Stomach (tissue), 4 donors: ENCODE measurements at regions not wholly inside any gene's neighbourhood (a gene's known extent, or its start where the extent isn't known, plus 50 kb on each side); places are given as distances from the start of the nearest gene placed in this dataset.

Experiments
- EP300 ChIP-seq: sonication (generic); formaldehyde crosslinking; IDR thresholded peaks from one replicate; pipeline ENCODE4 v1.6.1; 2017; ENCODE audit warnings: antibody characterized with exemption
- POLR2A ChIP-seq, 4 donors: fragments of 450-650 bp; IDR thresholded peaks; one replicate each; pipeline ENCODE4 v1.6.1; 2016; ENCODE audit warnings: antibody characterized with exemption in 4 of 4, control low read depth in 2 of 4, mild to moderate bottlenecking in 1 of 4, moderate library complexity in 1 of 4
- TF ChIP-seq, protein P1 (sequence below), 7 experiments: fragments of 450-650 bp in 4 of 7; fragments of 200-600 bp in 3 of 7; sonication (generic) in 3 of 7; IDR thresholded peaks; one replicate each; pipeline ENCODE4 v1.5.1; 2016 to 2019; ENCODE audit warnings: antibody characterized with exemption in 7 of 7, control low read depth in 2 of 7, mild to moderate bottlenecking in 1 of 7

DNA sequence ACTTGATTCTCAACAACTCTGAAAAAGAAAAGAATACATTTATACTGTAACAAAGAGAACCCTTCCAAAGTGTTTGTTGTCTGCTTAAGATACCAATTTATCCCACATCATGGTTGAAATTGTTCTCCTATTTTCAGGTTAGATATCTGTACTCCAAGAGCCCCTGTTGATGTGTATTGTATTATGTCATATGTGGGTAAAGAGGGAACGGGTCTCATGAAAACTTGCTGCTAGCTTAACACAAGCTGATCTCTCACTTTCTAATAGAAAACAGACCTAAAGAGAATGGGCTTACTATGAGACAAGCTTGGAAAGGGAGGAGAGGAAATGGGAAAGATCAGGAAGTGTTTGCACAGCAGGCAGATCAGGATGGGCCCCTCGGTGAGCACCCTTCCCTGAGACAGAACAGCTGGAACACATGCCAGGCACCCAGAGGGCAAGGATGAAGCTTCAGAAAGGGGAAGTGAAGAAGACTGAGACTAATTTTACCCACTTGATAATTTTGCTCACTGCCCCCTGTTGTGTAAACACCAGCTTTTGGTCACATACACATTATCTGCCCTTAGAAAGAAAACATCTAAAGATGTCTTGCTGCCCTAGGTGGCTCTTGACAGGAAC lies 747.9 kb upstream of the CCDC54 start:
- no peak for TF ChIP-seq POLR2A (IDR thresholded peaks at IDR 0.05)
- no peak for TF ChIP-seq EP300
- TF ChIP-seq, protein P1, sequence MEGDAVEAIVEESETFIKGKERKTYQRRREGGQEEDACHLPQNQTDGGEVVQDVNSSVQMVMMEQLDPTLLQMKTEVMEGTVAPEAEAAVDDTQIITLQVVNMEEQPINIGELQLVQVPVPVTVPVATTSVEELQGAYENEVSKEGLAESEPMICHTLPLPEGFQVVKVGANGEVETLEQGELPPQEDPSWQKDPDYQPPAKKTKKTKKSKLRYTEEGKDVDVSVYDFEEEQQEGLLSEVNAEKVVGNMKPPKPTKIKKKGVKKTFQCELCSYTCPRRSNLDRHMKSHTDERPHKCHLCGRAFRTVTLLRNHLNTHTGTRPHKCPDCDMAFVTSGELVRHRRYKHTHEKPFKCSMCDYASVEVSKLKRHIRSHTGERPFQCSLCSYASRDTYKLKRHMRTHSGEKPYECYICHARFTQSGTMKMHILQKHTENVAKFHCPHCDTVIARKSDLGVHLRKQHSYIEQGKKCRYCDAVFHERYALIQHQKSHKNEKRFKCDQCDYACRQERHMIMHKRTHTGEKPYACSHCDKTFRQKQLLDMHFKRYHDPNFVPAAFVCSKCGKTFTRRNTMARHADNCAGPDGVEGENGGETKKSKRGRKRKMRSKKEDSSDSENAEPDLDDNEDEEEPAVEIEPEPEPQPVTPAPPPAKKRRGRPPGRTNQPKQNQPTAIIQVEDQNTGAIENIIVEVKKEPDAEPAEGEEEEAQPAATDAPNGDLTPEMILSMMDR (IDR thresholded peaks at IDR 0.05), result no peak
